Prostate gland (tissue), 2 donors: ENCODE measurements at regions not wholly inside any gene's neighbourhood (a gene's known extent, or its start where the extent isn't known, plus 50 kb on each side); places are given as distances from the start of the nearest gene placed in this dataset.

Experiments used
- POLR2AphosphoS5 ChIP-seq: sonication (generic); formaldehyde crosslinking; IDR thresholded peaks from one replicate; pipeline ENCODE4 v1.6.1; 2017; ENCODE audit warnings: antibody characterized with exemption
- TF ChIP-seq, protein P1 (sequence below), 4 experiments: fragments of 200-600 bp in 2 of 4; fragments of 450-650 bp in 2 of 4; sonication (generic) in 2 of 4; IDR thresholded peaks; 1 replicate in 3 of 4; 2 replicates in 1 of 4; pipeline ENCODE4 v1.5.1; 2016 to 2019; ENCODE audit warnings: antibody characterized with exemption in 4 of 4, mild to moderate bottlenecking in 2 of 4, moderate library complexity in 2 of 4

DNA sequence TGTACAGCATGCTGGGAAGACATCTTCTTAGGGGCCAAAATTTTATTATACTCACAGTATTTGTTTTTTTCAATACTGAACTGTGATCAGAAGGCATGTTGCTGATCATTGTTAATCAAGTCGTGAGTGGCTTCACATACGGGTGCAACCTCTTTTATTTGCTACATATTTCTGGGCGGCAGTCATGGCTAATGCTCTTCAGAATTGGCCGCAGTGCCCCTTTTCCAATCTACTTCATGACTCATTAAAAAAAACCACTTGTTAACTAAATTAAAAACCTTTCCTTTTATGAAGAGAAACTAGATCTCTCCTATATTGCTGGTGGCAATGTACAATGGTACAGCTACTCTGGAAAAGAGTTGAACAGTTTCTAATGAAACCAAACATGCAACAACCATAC lies 101.5 kb upstream of the C1GALT1C1 start:
- TF ChIP-seq, protein P1, sequence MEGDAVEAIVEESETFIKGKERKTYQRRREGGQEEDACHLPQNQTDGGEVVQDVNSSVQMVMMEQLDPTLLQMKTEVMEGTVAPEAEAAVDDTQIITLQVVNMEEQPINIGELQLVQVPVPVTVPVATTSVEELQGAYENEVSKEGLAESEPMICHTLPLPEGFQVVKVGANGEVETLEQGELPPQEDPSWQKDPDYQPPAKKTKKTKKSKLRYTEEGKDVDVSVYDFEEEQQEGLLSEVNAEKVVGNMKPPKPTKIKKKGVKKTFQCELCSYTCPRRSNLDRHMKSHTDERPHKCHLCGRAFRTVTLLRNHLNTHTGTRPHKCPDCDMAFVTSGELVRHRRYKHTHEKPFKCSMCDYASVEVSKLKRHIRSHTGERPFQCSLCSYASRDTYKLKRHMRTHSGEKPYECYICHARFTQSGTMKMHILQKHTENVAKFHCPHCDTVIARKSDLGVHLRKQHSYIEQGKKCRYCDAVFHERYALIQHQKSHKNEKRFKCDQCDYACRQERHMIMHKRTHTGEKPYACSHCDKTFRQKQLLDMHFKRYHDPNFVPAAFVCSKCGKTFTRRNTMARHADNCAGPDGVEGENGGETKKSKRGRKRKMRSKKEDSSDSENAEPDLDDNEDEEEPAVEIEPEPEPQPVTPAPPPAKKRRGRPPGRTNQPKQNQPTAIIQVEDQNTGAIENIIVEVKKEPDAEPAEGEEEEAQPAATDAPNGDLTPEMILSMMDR (IDR thresholded peaks at IDR 0.05) = no peak
- TF ChIP-seq POLR2AphosphoS5 = no peak
